ENCODE measurements at regions not wholly inside any gene's neighbourhood (a gene's known extent, or its start where the extent isn't known, plus 50 kb on each side); places are given as distances from the start of the nearest gene placed in this dataset.

GRCh38 chr3:154015307-154015706 lies 105.9 kb upstream of the ARHGEF26 start:
- Histone ChIP-seq H3K9me3 (ENCODE audit: control insufficient read depth, insufficient read depth, low read depth, low read length) (no peaks in the 10 kb centered on the region), H3K27ac (ENCODE audit: extremely low read depth, low read depth, low read length) (no peak overlapping the region), H3K36me3 (ENCODE audit: control insufficient read depth in 2 of 2, insufficient read depth in 1 of 2, low read length in 2 of 2) (no peaks in the 10 kb centered on the region), H3K4me1 (ENCODE audit: control insufficient read depth, insufficient read depth, low read length) (no peaks in the 10 kb centered on the region), H3K4me3 (ENCODE audit: low read depth, low read length) (no peak overlapping the region)
- ChIA-PET POLR2A (no interaction called here), CTCF (no interaction called here)
- TF ChIP-seq ZSCAN18 (tag by site-specific recombination; IDR thresholded peaks at IDR 0.05) (no peak), ZNF394 (tag by site-specific recombination; IDR thresholded peaks at IDR 0.05; ENCODE audit: borderline replicate concordance) (no peak), TSHZ1 (tag by site-specific recombination; IDR thresholded peaks at IDR 0.05; ENCODE audit: borderline replicate concordance) (no peak), ZNF239 (tag by site-specific recombination; IDR thresholded peaks at IDR 0.05) (no peak), ZNF664 (tag by site-specific recombination; IDR thresholded peaks at IDR 0.05) (no peak), ZBTB26 (tag by site-specific recombination; optimal IDR thresholded peaks at IDR 0.05) (no peak), ZNF26 (tag by site-specific recombination; IDR thresholded peaks at IDR 0.05) (no peak), ZBTB1 (tag by site-specific recombination; IDR thresholded peaks at IDR 0.05) (no peak), SETDB1 (IDR thresholded peaks at IDR 0.05; ENCODE audit: insufficient read length, low read length) (no peak), ZNF510 (tag by site-specific recombination; IDR thresholded peaks at IDR 0.05; ENCODE audit: insufficient replicate concordance) (no peak)

GRCh38 chr3:154018100-154018696 lies 103.0 kb upstream of the ARHGEF26 start:
- Histone ChIP-seq H3K4me3 (ENCODE audit: low read depth, low read length) (no peak overlapping the region), H3K9me3 (ENCODE audit: control insufficient read depth, insufficient read depth, low read depth, low read length) (no peaks in the 10 kb centered on the region), H3K36me3 (ENCODE audit: control insufficient read depth in 2 of 2, insufficient read depth in 1 of 2, low read length in 2 of 2) (no peaks in the 10 kb centered on the region), H3K27ac (ENCODE audit: extremely low read depth, low read depth, low read length) (no peak overlapping the region), H3K4me1 (ENCODE audit: control insufficient read depth, insufficient read depth, low read length) (no peaks in the 10 kb centered on the region)
- TF ChIP-seq ZSCAN5A (tag by site-specific recombination; IDR thresholded peaks at IDR 0.05), result no peak
- TF ChIP-seq ZNF175 (tag by site-specific recombination; IDR thresholded peaks at IDR 0.05), result no peak
- no peak for TF ChIP-seq ZNF214 (tag by site-specific recombination; IDR thresholded peaks at IDR 0.05; ENCODE audit: borderline replicate concordance)
- no peak for TF ChIP-seq ZNF311 (tag by site-specific recombination; IDR thresholded peaks at IDR 0.05; ENCODE audit: borderline replicate concordance)
- TF ChIP-seq ZBTB21 (tag by site-specific recombination; IDR thresholded peaks at IDR 0.05), result no peak
- TF ChIP-seq ZNF777 (tag by site-specific recombination; IDR thresholded peaks at IDR 0.05; ENCODE audit: borderline replicate concordance), result no peak
- TF ChIP-seq ZNF19 (tag by site-specific recombination; IDR thresholded peaks at IDR 0.05; ENCODE audit: low read depth), result no peak
- ChIA-PET CTCF (interaction anchor here (0.6 to 1.4 kb wide), 7 partner anchors 9 to 1762 kb away, joined by 3 to 4 read pairs (median 3); no protein-coding TSS in a partner anchor), POLR2A (no interaction called here)

All from HEK293 (cell line).